Activated T-helper 1 cell treated with anti-CD3 and anti-CD28 coated beads, Interleukin-12 subunit alpha, Interleukin-12 subunit beta, Interleukin-2, Interleukin-4 antibody, amounts not matched to agents 30 ng/mL and 10 ng/mL and 1 ng/mL, durations not matched to agents 14 hours and 24 hours and 36 hours (primary cell): ENCODE measurements at regions not wholly inside any gene's neighbourhood (a gene's known extent, or its start where the extent isn't known, plus 50 kb on each side); places are given as distances from the start of the nearest gene placed in this dataset.

Experiments
- DNase-seq: peaks from one replicate; pipeline ENCODE4 v3.0.0; 2021; ENCODE audit warnings: low spot score
- H3K27ac Mint-ChIP-seq: one replicate; pipeline ENCODE4 v1.8.0; 2021; ENCODE audit warnings: mild to moderate bottlenecking, mixed read lengths
- H3K27me3 Mint-ChIP-seq: one replicate; pipeline ENCODE4 v1.8.0; 2022; ENCODE audit warnings: mild to moderate bottlenecking, moderate library complexity, mixed read lengths; ENCODE audit not compliant: insufficient read depth
- H3K36me3 Mint-ChIP-seq: one replicate; pipeline ENCODE4 v1.8.0; 2021; ENCODE audit warnings: low read depth, mixed read lengths
- H3K4me1 Mint-ChIP-seq: one replicate; pipeline ENCODE4 v1.8.0; 2021; ENCODE audit warnings: low read depth, mixed read lengths
- H3K4me3 Mint-ChIP-seq: one replicate; pipeline ENCODE4 v1.8.0; 2021; ENCODE audit warnings: mild to moderate bottlenecking, moderate library complexity, mixed read lengths
- H3K9me3 Mint-ChIP-seq: one replicate; pipeline ENCODE4 v1.8.0; 2021; ENCODE audit warnings: mixed read lengths
- intact Hi-C: fragments of 100-400 bp; cut with micrococcal nuclease; formaldehyde crosslinking; loops from one replicate; pipeline ENCODE4 v1.15.1; 2024

DNA sequence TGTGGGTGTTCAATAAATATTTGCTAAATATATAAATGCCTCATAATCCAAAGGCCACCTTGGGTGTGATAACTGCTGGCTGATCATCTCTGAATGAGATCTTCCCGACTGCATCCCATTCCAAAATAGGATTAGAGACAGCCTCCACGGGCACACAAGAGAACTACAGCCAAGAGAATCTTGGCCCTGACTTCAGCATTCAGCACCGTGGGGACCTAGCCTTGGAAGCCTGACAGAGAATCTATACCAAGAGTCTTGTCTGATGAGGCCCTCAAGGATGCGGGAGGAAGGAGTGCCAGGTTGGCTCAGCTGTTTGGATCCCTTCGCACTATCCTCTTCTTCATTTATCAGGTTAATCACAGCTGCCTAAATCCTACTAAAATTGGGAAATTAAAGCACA is 85.8 kb downstream of the RBM43 start:
- intact Hi-C loops, result no loop called here

GRCh38 chr2:151174127-151174526 is 87.5 kb downstream of the RBM43 start:
- Mint-ChIP-seq H3K36me3 (no peaks in the 10 kb centered on the region), H3K27ac (no peak overlapping the region), H3K4me3 (no peak overlapping the region), H3K4me1 (no peaks in the 10 kb centered on the region), H3K27me3 (peaks cover 7% of the 10 kb centered on the region), H3K9me3 (no peaks in the 10 kb centered on the region)
- intact Hi-C loops, result no loop called here
- no peak for DNase-seq

More for the DNA sequence above, 85.8 kb downstream of the RBM43 start:
- Mint-ChIP-seq H3K27ac (no peak overlapping the region), H3K9me3 (no peaks in the 10 kb centered on the region), H3K27me3 (peaks cover 7% of the 10 kb centered on the region), H3K4me1 (no peaks in the 10 kb centered on the region), H3K36me3 (no peaks in the 10 kb centered on the region), H3K4me3 (no peak overlapping the region)
- no peak for DNase-seq

DNA sequence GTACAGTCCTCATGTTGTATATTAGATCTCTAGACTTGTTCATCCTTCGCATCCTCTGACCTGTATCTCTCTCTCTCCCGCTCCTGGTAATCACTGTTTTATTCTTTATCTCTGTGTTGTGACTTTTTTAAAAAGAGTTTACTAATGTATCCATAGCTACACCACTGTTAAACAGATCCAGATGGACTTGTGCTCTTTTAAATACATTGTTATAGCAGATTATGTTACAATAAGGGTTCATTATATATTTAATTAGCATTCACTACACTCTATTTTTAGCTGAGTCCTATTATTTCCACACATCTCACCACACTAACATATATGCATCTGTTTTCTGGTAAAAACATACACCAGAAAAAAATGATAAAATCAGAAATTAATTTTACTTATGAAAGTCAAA is 90.5 kb downstream of the RBM43 start:
- Mint-ChIP-seq H3K4me1 (no peaks in the 10 kb centered on the region), H3K4me3 (no peak overlapping the region), H3K36me3 (no peaks in the 10 kb centered on the region), H3K27ac (no peak overlapping the region), H3K9me3 (no peaks in the 10 kb centered on the region), H3K27me3 (peaks cover 5% of the 10 kb centered on the region)
- intact Hi-C loops, result no loop called here
- DNase-seq, result no peak

- Mint-ChIP-seq H3K27ac (no peak overlapping the region), H3K4me3 (no peak overlapping the region), H3K4me1 (no peaks in the 10 kb centered on the region), H3K36me3 (no peaks in the 10 kb centered on the region), H3K9me3 (no peaks in the 10 kb centered on the region), H3K27me3 (no peaks in the 10 kb centered on the region)
- intact Hi-C loops, result no loop called here
- DNase-seq, result no peak
Measured at GRCh38 chr2:151166410-151166809, 95.3 kb downstream of the RBM43 start.

DNA sequence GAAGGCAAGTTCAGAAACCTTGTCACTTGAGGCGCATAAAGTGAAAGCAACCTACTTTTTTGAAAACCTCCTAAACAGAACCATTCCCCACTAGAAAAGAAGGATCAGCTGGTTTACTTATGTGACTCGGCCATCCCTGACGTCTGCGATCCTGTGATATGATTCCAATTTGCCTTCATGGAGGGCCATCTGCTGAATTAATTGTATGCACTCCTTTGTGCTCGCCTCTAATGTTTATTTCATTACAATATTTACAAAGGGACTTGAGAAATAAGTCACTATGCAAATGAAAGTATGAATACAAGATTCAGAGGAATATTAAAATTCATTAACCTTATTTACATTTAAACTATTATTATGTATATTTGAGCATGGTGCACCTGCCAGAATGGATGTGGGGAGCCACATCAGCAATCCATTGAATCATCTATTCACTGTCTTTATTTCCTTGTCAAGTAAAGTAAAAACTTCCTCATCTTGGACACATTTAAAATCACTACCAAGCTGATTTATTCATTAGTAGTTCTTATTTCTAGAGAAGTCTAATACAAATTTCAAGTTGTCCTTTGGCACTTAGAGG is 96.5 kb downstream of the RBM43 start:
- Mint-ChIP-seq H3K36me3 (no peaks in the 10 kb centered on the region), H3K9me3 (no peaks in the 10 kb centered on the region), H3K4me3 (no peak overlapping the region), H3K27me3 (no peaks in the 10 kb centered on the region), H3K27ac (no peak overlapping the region), H3K4me1 (no peaks in the 10 kb centered on the region)
- intact Hi-C loops, result no loop called here
- no peak for DNase-seq

- Mint-ChIP-seq H3K4me3 (no peak overlapping the region), H3K27me3 (peaks cover 5% of the 10 kb centered on the region), H3K36me3 (no peaks in the 10 kb centered on the region), H3K27ac (no peak overlapping the region), H3K4me1 (no peaks in the 10 kb centered on the region), H3K9me3 (no peaks in the 10 kb centered on the region)
- DNase-seq, result no peak
- intact Hi-C loops, result no loop called here
Measured at GRCh38 chr2:151161821-151162551, 99.7 kb downstream of the RBM43 start.

DNA sequence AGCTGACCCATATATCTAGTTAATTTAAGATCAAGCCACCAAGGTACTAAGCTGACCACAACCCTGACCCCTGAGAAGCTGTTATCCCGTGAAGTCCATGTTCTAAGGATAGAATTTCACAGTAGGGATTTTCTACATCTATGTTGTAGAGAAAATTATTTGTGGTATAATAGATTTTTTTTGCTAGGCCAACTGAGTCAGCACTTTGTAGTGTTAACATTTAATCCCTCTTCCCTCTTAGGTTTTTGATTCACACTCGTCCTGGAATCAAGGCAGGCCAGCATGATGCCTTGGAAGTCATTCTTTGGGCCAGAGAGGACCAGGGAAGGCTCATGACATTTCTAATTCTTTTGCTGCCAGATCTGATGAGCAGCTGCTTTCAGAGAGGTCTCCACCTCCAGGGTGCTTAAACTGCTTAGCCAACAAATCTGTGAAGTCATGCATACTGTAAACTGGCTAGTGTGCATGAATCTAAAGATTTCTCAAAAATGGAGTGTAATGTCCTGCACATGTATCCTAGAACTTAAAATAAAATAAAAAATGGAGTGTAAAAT is 102.5 kb downstream of the RBM43 start:
- intact Hi-C loops, result no loop called here
- no peaks in the 10 kb centered on the region for H3K4me1 Mint-ChIP-seq
- H3K9me3 Mint-ChIP-seq, result no peaks in the 10 kb centered on the region
- no peak for DNase-seq
- no peak overlapping the region for H3K27ac Mint-ChIP-seq
- no peaks in the 10 kb centered on the region for H3K36me3 Mint-ChIP-seq
- H3K4me3 Mint-ChIP-seq, result no peak overlapping the region
- peaks cover 5% of the 10 kb centered on the region for H3K27me3 Mint-ChIP-seq

- intact Hi-C loops, result no loop called here
- no peak for DNase-seq
- Mint-ChIP-seq H3K4me1 (no peaks in the 10 kb centered on the region), H3K27ac (no peak overlapping the region), H3K4me3 (no peak overlapping the region), H3K9me3 (no peaks in the 10 kb centered on the region), H3K36me3 (no peaks in the 10 kb centered on the region), H3K27me3 (peaks cover 8% of the 10 kb centered on the region)
Measured at GRCh38 chr2:151157000-151157735, 104.5 kb downstream of the RBM43 start.

GRCh38 chr2:151156431-151156830 is 105.2 kb downstream of the RBM43 start:
- Mint-ChIP-seq H3K4me3 (no peak overlapping the region), H3K4me1 (no peaks in the 10 kb centered on the region), H3K27me3 (peaks cover 10% of the 10 kb centered on the region), H3K36me3 (no peaks in the 10 kb centered on the region), H3K27ac (no peak overlapping the region), H3K9me3 (no peaks in the 10 kb centered on the region)
- intact Hi-C loops, result no loop called here
- no peak for DNase-seq

DNA sequence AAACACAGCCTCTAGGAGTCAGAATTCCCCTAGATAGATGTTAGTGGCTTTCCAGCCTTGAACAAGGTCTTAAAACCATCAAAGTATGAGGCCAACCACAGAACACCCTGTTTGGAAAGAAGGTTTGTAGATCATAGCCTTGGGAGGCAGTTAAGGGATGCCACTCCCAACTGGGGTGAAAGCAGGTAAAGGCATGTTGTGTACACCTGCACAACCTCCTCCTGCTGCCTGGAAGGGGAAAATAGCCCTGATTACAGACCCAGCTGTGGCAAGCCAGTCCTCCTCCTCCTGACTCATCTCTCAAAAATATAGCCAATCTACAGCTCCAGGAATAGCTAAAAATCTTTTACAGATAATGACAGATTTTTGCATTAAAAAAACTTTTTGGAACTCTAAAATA is 108.1 kb downstream of the RBM43 start:
- Mint-ChIP-seq H3K4me3 (no peak overlapping the region), H3K9me3 (no peaks in the 10 kb centered on the region), H3K27ac (no peak overlapping the region), H3K4me1 (no peaks in the 10 kb centered on the region), H3K36me3 (no peaks in the 10 kb centered on the region), H3K27me3 (peaks cover 12% of the 10 kb centered on the region)
- intact Hi-C loops, result no loop called here
- DNase-seq, result no peak

- Mint-ChIP-seq H3K4me3 (no peak overlapping the region), H3K4me1 (no peaks in the 10 kb centered on the region), H3K27ac (no peak overlapping the region), H3K9me3 (no peaks in the 10 kb centered on the region), H3K36me3 (no peaks in the 10 kb centered on the region), H3K27me3 (peaks cover 10% of the 10 kb centered on the region)
- intact Hi-C loops, result no loop called here
- DNase-seq, result no peak
Measured at GRCh38 chr2:151150331-151151320, 111.0 kb downstream of the RBM43 start.

- no peaks in the 10 kb centered on the region for H3K9me3 Mint-ChIP-seq
- no peaks in the 10 kb centered on the region for H3K27me3 Mint-ChIP-seq
- intact Hi-C loops, result no loop called here
- no peaks in the 10 kb centered on the region for H3K4me1 Mint-ChIP-seq
- H3K4me3 Mint-ChIP-seq, result no peak overlapping the region
- H3K27ac Mint-ChIP-seq, result no peak overlapping the region
- DNase-seq, result no peak
- H3K36me3 Mint-ChIP-seq, result no peaks in the 10 kb centered on the region
Measured at GRCh38 chr2:151138507-151138906, 123.2 kb downstream of the RBM43 start.
